ENCODE measurements at regions not wholly inside any gene's neighbourhood (a gene's known extent, or its start where the extent isn't known, plus 50 kb on each side); places are given as distances from the start of the nearest gene placed in this dataset.

DNA sequence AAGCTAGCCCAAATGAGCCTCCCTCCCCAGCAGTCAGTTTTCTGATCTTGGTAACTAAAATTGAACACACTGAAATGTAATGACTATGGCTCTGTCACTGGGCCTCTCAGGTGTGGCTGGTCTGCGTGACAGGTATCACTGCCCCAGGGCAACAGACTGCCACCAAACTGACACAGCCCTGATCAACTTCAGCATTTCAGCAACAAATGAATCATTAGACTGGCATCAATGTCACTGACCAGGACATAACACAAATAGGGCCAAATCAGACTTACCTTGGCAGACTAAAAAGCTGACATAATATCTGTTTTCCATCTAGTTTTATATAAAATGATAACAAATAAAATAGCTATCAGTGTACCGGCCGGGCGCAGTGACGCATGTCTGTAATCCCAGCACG, 290.8 kb upstream of the CHAC2 start (continued):
- TF ChIP-seq BCLAF1 (IDR thresholded peaks at IDR 0.05): no peak
- TF ChIP-seq SMC3 (IDR thresholded peaks at IDR 0.05; ENCODE audit: borderline replicate concordance, low read length): no peak
- TF ChIP-seq ELK1 (IDR thresholded peaks at IDR 0.05; ENCODE audit: low read depth, low read length): no peak
- TF ChIP-seq ZNF274 (IDR thresholded peaks at IDR 0.05; ENCODE audit: insufficient read depth, insufficient read length): no peak
- TF ChIP-seq IKZF1 (conservative IDR thresholded peaks at IDR 0.05): no peak
- no peak for TF ChIP-seq LARP7 (IDR thresholded peaks at IDR 0.05)
- no peak for TF ChIP-seq CHD2 (IDR thresholded peaks at IDR 0.05; ENCODE audit: borderline replicate concordance, low read depth, low read length)

- ChIA-PET POLR2A (no interaction called here), CTCF (interaction anchor here (1.2 kb wide), 1 partner anchor 13 kb away, joined by 3 read pairs; no protein-coding TSS in a partner anchor), RAD21 (ENCODE audit: unreplicated experiment) (no interaction called here), SMC1A (ENCODE audit: uncharacterized antibody, unreplicated experiment) (no interaction called here)
- H3K9me3 ChIP-seq (replicated peaks; ENCODE audit: control insufficient read depth, insufficient read depth, low read length): no peaks in the 10 kb centered on the region
- BruUV-seq (replicated peaks): no TSS peak
- no peak overlapping the region for H3K27ac ChIP-seq (ENCODE audit: control insufficient read depth, insufficient read depth)
- no peaks in the 10 kb centered on the region for H3K36me3 ChIP-seq (ENCODE audit: control insufficient read depth in 2 of 2, insufficient read depth in 2 of 2, low read length in 1 of 2)
- H3K4me3 ChIP-seq: no peak overlapping the region
- no peaks in the 10 kb centered on the region for H4K20me1 ChIP-seq (ENCODE audit: control insufficient read depth, insufficient read depth)
- no peaks in the 10 kb centered on the region for H3K79me2 ChIP-seq (ENCODE audit: control insufficient read depth, insufficient read depth, low read length)
- H3K27me3 ChIP-seq (replicated peaks in 1 of 2; ENCODE audit: control insufficient read depth in 2 of 2, insufficient read depth in 2 of 2, low read length in 1 of 2): no peaks in the 10 kb centered on the region
- ATAC-seq (no peak), DNase-seq (ENCODE audit: low read depth, low spot score) (no peak), FAIRE-seq (no peak)
- H3K4me1 ChIP-seq (ENCODE audit: control insufficient read depth, insufficient read depth, low read length): no peaks in the 10 kb centered on the region
- 25% methylated on average over 2 of the region's 2 CpGs for WGBS (ENCODE audit: insufficient coverage, insufficient replicate concordance, low lambda C conversion rate, missing lambda C conversion rate)
- in situ Hi-C loops (cut with MboI): no loop called here
- H3K9ac ChIP-seq (ENCODE audit: control insufficient read depth, insufficient read depth, low read length): no peak overlapping the region
- intact Hi-C loops (cut with micrococcal nuclease; ENCODE audit: unreplicated experiment): no loop called here
- no peak overlapping the region for H2AFZ ChIP-seq (ENCODE audit: control insufficient read depth, low read depth, low read length)
- no peak overlapping the region for H3K4me2 ChIP-seq (ENCODE audit: control insufficient read depth, insufficient read depth)
- TF ChIP-seq ATF7 (IDR thresholded peaks at IDR 0.05; ENCODE audit: low read depth) (no peak), BRCA1 (IDR thresholded peaks at IDR 0.05; ENCODE audit: low read depth, low read length) (no peak), ZNF24 (IDR thresholded peaks at IDR 0.05) (no peak), RCOR1 (conservative IDR thresholded peaks at IDR 0.05; ENCODE audit: low read depth, low read length) (no peak), RELB (IDR thresholded peaks at IDR 0.05; ENCODE audit: low read depth) (no peak), MAX (IDR thresholded peaks at IDR 0.05; ENCODE audit: low read depth, low read length) (no peak)
Observed at GRCh38 chr2:53475766-53476165, 291.8 kb upstream of the CHAC2 start.
